GM12891 (cell line): ENCODE measurements at regions not wholly inside any gene's neighbourhood (a gene's known extent, or its start where the extent isn't known, plus 50 kb on each side); places are given as distances from the start of the nearest gene placed in this dataset.

Source experiments
- DNase-seq: peaks from one replicate; pipeline ENCODE4 v3.0.0; 2011; ENCODE audit warnings: low spot score; ENCODE audit not compliant: insufficient read length
- FAIRE-seq: peaks from 2 replicates; lab custom pipeline; 2011; peaks lifted over from hg19 to GRCh38; lab: Jason Lieb, UNC
- PAX5 ChIP-seq: IDR thresholded peaks from 2 replicates; pipeline ENCODE4 v1.6.1; 2011; ENCODE audit warnings: low read length, moderate library complexity, mild to moderate bottlenecking; ENCODE audit not compliant: insufficient read depth, severe bottlenecking
- POLR2A ChIP-seq: IDR thresholded peaks from 2 replicates; pipeline ENCODE4 v1.6.1; 2011; ENCODE audit warnings: low read depth, low read length, control low read depth
- POLR2AphosphoS5 ChIP-seq: IDR thresholded peaks from 2 replicates; pipeline ENCODE4 v1.6.1; 2011; ENCODE audit warnings: low read depth, low read length, control low read depth
- POU2F2 ChIP-seq: IDR thresholded peaks from 2 replicates; pipeline ENCODE4 v1.6.1; 2011; ENCODE audit warnings: low read depth, mild to moderate bottlenecking, control low read depth, low read length, moderate library complexity
- SPI1 ChIP-seq: IDR thresholded peaks from 2 replicates; pipeline ENCODE4 v1.6.1; 2011; ENCODE audit warnings: low read depth, low read length, control low read depth
- TAF1 ChIP-seq: IDR thresholded peaks from 2 replicates; pipeline ENCODE4 v1.6.1; 2011; ENCODE audit warnings: low read depth, low read length, control low read depth

DNA sequence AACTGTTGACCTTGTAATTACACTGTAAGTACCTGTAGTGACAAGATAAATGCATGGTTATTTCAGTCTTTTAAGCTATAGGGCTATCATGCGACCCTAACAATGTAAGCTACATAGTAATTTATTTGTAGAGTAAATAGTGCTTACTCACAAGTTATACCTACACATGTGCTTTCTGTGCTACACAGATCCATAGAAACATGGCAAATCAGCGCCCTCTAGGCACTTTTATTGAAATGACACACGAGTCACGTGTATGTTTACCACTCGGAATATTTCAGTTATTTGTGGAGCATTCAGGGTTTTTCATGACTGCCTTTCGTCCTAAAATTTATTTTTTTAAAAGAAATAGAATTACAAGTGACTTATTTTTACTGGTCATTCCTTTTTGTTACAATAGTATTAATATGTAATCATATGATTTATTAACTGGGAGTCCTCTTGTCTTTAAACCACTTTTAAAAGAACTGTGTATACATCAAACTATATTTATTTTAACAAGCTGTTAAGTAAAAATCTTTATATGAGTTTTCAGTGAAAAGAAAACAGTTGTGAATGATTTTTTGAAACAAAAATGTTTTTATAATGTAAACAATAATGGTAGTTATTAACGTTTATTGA lies 1242.3 kb upstream of the WWC1 start:
- FAIRE-seq (no peak), DNase-seq (no peak)
- TF ChIP-seq TAF1 (no peak), POLR2AphosphoS5 (no peak), SPI1 (no peak), PAX5 (no peak), POLR2A (no peak), POU2F2 (no peak)

DNA sequence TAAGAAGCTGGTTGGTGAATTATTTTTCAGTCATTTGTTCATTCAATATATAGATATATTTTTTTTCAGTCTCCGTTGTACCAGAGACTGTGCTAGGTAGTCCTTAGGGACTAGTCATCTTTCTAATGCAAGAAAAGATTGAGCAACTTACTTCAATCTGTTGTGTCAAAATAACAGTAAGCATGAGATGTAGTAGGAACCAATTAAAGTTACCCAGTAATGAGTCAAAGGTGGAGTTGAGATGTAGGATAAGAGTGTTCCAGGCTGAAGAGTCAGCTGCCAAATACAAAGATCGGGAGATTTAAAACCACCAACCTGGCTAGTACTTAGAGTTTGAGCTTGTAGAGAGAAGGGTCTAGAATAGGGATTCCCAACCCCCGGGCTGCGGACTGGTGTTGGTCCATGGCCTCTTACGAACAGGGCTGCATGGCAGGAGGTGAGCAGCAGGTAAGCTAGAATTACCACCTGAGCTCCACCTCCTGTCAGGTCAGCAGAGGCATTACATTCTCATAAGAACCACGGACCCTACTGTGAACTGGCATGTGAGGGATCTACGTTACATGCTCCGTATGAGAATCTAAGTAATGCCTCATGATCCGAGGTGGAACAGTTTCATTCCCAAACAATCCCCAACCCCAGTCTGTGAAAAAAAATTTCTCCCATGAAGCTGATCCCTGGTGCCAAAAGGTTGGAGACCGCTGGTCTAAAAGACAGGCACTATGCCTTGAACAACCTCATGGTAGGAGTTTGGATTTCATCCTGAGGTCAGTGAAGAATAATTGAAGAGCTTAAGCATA lies 1241.5 kb upstream of the WWC1 start:
- TF ChIP-seq POLR2A (no peak), PAX5 (no peak), POLR2AphosphoS5 (no peak)
- no peak for FAIRE-seq
- no peak for DNase-seq

GRCh38 chr5:167050568-167051401 lies 1240.7 kb upstream of the WWC1 start:
- FAIRE-seq (no peak), DNase-seq (no peak)

DNA sequence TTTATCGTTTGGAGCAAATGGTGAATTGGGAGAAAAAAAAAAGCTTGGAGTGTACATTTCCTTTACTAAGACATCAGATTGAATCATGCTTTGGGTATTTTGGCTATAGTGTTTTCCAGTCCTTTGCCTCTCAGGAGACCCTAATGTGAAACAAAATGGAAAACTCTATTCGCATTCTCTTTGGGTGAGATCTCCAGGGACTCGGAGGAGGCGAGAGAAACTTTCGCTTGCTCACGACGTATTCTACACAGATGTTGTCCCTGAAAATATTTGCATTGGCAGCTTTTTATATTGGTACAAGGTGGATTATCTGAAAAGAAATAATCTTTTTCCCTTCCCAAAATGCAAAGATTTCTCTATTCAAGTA lies 1240.1 kb upstream of the WWC1 start:
- TF ChIP-seq POU2F2 (no peak), POLR2AphosphoS5 (no peak), SPI1 (no peak), POLR2A (no peak), TAF1 (no peak), PAX5 (no peak)
- DNase-seq (no peak), FAIRE-seq (no peak)

More at GRCh38 chr5:167050568-167051401, 1240.7 kb upstream of the WWC1 start:
- TF ChIP-seq POLR2A (no peak), POLR2AphosphoS5 (no peak), TAF1 (no peak), PAX5 (no peak), POU2F2 (no peak), SPI1 (no peak)

GRCh38 chr5:167052791-167053190 lies 1238.7 kb upstream of the WWC1 start:
- TF ChIP-seq POLR2AphosphoS5 (no peak), SPI1 (no peak), POU2F2 (no peak), TAF1 (no peak), POLR2A (no peak), PAX5 (no peak)
- FAIRE-seq (no peak), DNase-seq (no peak)

- no peak for FAIRE-seq
- TF ChIP-seq PAX5 (no peak), POLR2AphosphoS5 (no peak), POLR2A (no peak), SPI1 (no peak), TAF1 (no peak), POU2F2 (no peak)
- DNase-seq = no peak
These were observed 1233.8 kb upstream of the WWC1 start for GRCh38 chr5:167057665-167058064.

DNA sequence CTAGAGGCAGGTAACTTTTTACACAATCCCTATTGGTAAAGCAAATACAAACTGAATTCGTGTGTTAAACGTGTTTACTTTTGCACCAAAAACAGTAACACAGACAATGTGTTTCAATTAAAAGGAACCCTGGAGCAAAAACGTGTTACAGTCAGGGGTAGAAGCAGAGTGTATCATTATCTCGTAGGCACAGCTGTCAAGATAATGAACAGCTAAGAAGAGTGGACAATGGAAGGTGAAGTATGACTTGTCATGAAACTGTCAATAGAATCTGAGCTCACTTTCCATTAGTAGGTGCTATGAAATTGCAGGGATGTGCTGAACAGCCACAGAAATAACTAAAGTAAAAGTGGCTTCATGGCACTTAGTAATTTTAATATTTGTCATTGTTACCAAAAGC lies 1229.8 kb upstream of the WWC1 start:
- FAIRE-seq (no peak), DNase-seq (no peak)
- no peak for TF ChIP-seq SPI1
- no peak for TF ChIP-seq TAF1
- no peak for TF ChIP-seq POLR2A

DNA sequence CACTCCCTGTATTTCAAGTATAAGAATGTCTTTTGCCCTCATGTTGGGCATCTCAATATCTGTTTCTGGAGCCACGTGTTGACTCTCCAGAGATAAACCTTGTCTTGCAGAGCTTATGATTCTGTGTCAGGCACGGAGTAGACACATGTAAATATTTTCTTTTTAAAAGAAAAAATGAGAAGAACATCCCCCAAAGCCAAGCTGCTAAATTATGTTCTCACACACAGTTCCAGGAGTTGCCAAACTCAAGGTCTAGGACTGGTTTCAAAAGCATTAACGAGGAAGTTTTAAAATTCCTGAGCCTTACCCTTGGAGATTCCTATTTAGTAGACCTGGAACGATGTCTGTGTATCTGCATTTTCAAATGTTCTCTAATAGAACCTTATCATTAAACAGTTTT lies 1228.3 kb upstream of the WWC1 start:
- FAIRE-seq (no peak), DNase-seq (no peak)
- TF ChIP-seq PAX5 (no peak), SPI1 (no peak)

- TF ChIP-seq POU2F2 (no peak), SPI1 (no peak), POLR2A (no peak), TAF1 (no peak), POLR2AphosphoS5 (no peak), PAX5 (no peak)
- DNase-seq (no peak), FAIRE-seq (no peak)
These were observed 1227.7 kb upstream of the WWC1 start for GRCh38 chr5:167063788-167064187.
